ENCODE measurements at regions not wholly inside any gene's neighbourhood (a gene's known extent, or its start where the extent isn't known, plus 50 kb on each side); places are given as distances from the start of the nearest gene placed in this dataset.

DNA sequence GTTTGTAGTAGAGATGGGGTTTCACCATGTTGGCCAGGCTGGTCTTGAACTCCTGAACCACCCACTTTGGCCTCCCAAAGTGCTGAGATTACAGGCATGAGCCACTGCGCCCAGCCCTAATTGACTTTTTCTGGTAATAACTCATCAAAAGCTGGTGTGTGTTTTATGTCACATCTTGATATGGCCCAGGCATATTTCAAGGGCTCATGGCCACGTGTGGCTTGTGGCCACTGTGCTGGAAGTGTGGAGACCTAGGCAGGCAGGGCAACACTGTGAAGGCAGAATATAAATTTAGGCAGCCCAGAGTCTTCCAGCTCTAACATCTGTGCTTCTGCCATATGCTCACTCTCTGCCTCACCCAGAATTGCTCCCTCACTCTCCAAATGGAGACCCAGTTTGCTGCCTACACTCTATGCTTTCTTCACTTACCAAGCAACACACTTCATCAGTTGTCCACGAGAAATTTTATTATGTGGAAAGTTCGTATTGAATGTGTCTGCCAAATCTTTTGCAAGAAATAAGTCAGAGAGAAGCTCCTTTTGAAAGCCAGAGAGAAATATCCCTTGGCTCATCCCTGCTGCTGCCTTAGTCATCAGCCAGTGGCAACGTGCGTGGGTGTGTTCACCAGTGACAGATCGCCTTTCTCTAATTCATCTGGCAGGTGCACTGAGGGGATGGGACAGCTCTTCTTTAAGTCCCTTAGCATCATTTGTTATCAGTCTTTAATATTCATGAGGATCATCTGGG is 129.4 kb upstream of the CXCR4 start:
- TF ChIP-seq, protein P1, sequence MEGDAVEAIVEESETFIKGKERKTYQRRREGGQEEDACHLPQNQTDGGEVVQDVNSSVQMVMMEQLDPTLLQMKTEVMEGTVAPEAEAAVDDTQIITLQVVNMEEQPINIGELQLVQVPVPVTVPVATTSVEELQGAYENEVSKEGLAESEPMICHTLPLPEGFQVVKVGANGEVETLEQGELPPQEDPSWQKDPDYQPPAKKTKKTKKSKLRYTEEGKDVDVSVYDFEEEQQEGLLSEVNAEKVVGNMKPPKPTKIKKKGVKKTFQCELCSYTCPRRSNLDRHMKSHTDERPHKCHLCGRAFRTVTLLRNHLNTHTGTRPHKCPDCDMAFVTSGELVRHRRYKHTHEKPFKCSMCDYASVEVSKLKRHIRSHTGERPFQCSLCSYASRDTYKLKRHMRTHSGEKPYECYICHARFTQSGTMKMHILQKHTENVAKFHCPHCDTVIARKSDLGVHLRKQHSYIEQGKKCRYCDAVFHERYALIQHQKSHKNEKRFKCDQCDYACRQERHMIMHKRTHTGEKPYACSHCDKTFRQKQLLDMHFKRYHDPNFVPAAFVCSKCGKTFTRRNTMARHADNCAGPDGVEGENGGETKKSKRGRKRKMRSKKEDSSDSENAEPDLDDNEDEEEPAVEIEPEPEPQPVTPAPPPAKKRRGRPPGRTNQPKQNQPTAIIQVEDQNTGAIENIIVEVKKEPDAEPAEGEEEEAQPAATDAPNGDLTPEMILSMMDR (IDR thresholded peaks at IDR 0.05; ENCODE audit: low read length, missing control alignments): no peak
- H3K4me3 ChIP-seq (replicated peaks; ENCODE audit: low read depth, low read length): no peak overlapping the region
- peak; percentile 36 for DNase-seq (ENCODE audit: low read depth)

DNA sequence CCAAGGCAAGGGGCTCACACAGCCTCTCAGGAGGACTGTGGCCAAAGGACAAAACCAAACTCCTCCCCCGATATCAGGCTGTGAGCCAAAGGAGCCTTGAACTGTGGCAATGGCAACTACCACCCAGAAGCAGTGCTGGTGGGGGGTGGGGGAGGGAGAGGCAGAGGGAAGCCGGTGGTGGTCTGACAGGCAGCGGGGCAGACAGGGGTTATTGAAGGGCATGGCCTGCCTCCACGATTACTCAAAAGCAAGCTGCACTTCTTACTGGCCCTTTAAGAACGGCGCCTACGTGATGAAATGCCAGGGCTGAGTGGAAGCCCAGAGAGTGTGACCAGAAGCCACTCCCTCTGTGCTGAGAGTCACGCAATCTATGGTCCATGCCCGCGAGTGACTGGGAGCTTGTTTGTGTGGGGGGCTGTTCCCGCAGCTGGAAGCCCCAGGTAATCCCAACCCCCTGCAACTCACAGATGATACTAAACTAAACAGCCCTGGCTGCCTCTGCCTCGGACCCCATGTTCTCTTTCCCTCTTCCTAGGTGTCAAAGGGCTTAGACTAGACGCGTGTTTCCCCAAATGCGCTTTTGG is 128.2 kb upstream of the CXCR4 start:
- TF ChIP-seq, protein P1 (IDR thresholded peaks at IDR 0.05; ENCODE audit: low read length, missing control alignments): no peak
- peak; percentile 38 for DNase-seq (ENCODE audit: low read depth)
- no peak overlapping the region for H3K4me3 ChIP-seq (replicated peaks; ENCODE audit: low read depth, low read length)

DNA sequence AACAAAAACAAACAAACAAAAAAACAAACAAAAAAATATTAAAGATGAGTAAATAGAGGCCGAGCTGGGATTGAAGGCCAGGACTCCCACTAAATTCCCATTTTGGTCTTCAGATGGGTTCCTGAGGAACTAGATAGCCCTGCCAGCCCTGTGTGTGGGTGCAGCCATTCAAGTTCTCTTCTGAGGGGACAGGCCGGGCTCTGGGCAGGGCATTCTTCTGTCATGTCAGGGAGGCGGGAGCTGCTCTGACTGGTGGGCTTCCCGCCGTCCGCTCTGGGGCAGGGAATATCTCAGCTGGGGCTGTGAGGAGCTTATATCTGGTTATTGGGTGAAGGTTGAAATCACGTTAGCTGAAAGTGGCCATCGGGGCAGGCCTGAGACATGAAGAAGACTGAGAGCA is 127.3 kb upstream of the CXCR4 start:
- TF ChIP-seq, protein P1 (IDR thresholded peaks at IDR 0.05; ENCODE audit: low read length, missing control alignments): no peak
- no peak for DNase-seq (ENCODE audit: low read depth)
- no peak overlapping the region for H3K4me3 ChIP-seq (replicated peaks; ENCODE audit: low read depth, low read length)

DNA sequence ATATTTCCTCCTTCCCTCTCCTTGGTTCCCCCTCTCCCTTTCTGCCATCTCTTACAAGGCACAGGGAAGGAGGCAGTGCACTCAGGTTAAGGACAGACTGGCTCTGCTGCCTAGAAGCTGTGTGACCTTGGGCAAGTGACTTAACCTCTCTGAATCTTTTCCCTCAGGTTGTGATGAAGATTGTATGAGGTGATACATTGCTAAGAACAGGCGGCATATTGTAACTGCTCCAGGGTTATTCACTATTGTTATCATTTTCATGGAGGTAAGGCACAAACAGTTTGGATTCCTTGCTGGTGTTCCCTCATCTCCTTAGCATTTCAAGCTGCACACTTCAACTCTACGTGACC is 126.6 kb upstream of the CXCR4 start:
- TF ChIP-seq, protein P1 (IDR thresholded peaks at IDR 0.05; ENCODE audit: low read length, missing control alignments): no peak
- no peak for DNase-seq (ENCODE audit: low read depth)
- no peak overlapping the region for H3K4me3 ChIP-seq (replicated peaks; ENCODE audit: low read depth, low read length)

DNA sequence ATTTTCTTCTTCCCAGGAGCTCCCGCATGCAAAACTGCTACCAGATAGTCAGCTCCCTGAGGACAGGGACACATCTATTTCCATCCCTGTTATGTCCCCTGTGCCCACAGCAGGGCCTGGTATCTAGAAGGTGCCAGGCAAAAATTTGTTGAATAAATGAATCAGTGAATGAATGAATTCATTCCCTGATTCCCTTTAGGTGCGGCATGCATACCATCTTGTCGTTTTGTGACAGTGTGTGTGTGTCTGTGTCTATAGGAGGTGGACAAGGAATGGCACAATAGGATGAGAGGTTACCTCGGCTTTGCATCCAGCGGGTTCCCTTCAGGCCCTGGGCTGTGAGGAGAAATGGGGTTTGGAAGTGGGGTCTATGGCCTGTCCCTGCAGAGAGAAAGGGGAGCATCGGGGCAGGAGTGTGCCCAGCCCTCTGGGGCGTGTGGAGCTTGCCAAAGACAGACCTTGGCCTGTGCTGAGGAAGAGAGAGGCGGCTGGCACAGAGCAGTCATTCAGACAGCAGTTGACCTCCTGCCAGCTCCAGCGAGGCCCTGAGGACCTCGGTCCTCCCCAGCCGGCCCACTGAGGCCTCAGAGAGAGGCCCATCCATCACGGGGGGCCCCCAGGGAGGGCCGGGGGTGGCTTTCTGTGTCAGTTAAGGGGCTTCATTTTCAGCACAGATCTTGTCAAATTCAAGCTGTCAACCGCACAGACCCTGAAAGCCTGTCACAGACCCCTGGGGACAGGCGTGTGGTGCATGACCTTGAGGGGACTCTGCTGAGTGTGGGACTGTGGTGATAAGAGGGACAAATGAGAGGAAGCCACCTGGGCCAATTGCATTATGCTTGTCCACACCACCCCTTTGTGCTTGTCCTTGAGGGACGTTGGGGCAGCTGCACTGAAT is 125.9 kb upstream of the CXCR4 start:
- H3K4me3 ChIP-seq (replicated peaks; ENCODE audit: low read depth, low read length): no peak overlapping the region
- TF ChIP-seq, protein P1 (IDR thresholded peaks at IDR 0.05; ENCODE audit: low read length, missing control alignments): no peak
- no peak for DNase-seq (ENCODE audit: low read depth)

DNA sequence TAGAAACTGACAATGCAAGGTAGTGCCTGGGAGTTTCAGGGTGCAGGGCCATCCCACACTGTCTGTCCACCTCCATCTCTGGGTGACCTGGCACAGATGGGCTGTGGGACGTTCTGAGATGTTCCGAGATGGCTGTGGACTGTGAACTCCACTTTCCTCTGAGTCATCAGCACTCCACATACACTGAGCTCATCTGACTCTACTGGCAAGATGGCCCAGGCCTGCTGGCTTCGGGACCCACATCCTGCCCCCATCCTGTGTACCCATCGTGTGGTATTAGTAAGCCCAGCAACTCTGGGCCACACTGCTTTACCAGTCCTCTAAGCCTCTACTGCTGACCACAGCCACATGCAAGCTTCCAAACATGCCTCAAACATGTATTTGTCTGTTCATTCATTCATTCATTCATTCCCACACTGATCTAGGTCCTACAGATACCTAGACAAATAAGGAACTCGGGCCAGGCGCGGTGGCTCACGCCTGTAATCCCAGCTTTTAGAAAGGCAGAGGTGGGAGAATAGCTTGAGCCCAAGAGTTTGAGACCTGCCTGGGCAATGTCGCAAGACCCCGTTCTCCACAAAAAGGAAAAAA is 124.8 kb upstream of the CXCR4 start:
- no peak overlapping the region for H3K4me3 ChIP-seq (replicated peaks; ENCODE audit: low read depth, low read length)
- TF ChIP-seq, protein P1 (IDR thresholded peaks at IDR 0.05; ENCODE audit: low read length, missing control alignments): no peak
- DNase-seq (ENCODE audit: low read depth): no peak
